H9 (cell line): ENCODE measurements at regions not wholly inside any gene's neighbourhood (a gene's known extent, or its start where the extent isn't known, plus 50 kb on each side); places are given as distances from the start of the nearest gene placed in this dataset.

Experiments used
- DNase-seq: peaks from one replicate; pipeline ENCODE4 v3.0.0-alpha.2; 2017
- H2AFZ ChIP-seq: one replicate; pipeline ENCODE4 v1.6.1; 2013; ENCODE audit warnings: mild to moderate bottlenecking, low read length, control low read depth, moderate library complexity
- H2AK5ac ChIP-seq: 2 replicates; pipeline ENCODE4 v1.6.1; 2013; ENCODE audit warnings: low read length, control low read depth, mixed read lengths; ENCODE audit not compliant: insufficient read length
- H2BK120ac ChIP-seq: one replicate; pipeline ENCODE4 v1.6.1; 2013; ENCODE audit warnings: low read depth, mild to moderate bottlenecking, low read length, control low read depth, inconsistent platforms; ENCODE audit not compliant: poor library complexity, severe bottlenecking
- H2BK12ac ChIP-seq: 2 replicates; pipeline ENCODE4 v1.6.1; 2013; ENCODE audit warnings: low read length, control low read depth, mixed read lengths, low read depth; ENCODE audit not compliant: insufficient read length
- H2BK15ac ChIP-seq: 2 replicates; pipeline ENCODE4 v1.6.1; 2013; ENCODE audit warnings: low read depth, low read length, control low read depth
- H2BK20ac ChIP-seq: one replicate; pipeline ENCODE4 v1.6.1; 2013; ENCODE audit warnings: low read depth, mild to moderate bottlenecking, low read length, control low read depth, inconsistent platforms; ENCODE audit not compliant: poor library complexity, severe bottlenecking
- H2BK5ac ChIP-seq: 2 replicates; pipeline ENCODE4 v1.6.1; 2013; ENCODE audit warnings: low read length, control low read depth, mixed read lengths; ENCODE audit not compliant: insufficient read length
- H3K14ac ChIP-seq: 2 replicates; pipeline ENCODE4 v1.6.1; 2013; ENCODE audit warnings: low read length, control low read depth; ENCODE audit not compliant: insufficient read depth
- H3K18ac ChIP-seq: 2 replicates; pipeline ENCODE4 v1.6.1; 2013; ENCODE audit warnings: low read depth, mild to moderate bottlenecking, mixed read lengths, low read length, control low read depth; ENCODE audit not compliant: insufficient read length
- H3K23ac ChIP-seq: 2 replicates; pipeline ENCODE4 v1.6.1; 2013; ENCODE audit warnings: low read length, control low read depth, mixed read lengths, low read depth; ENCODE audit not compliant: insufficient read length
- H3K23me2 ChIP-seq: 2 replicates; pipeline ENCODE4 v1.6.1; 2013; ENCODE audit warnings: low read depth, mild to moderate bottlenecking, mixed read lengths, low read length, control low read depth; ENCODE audit not compliant: insufficient read length, poor library complexity, severe bottlenecking
- H3K27ac ChIP-seq: 2 replicates; pipeline ENCODE4 v1.5.1; 2013; ENCODE audit warnings: low read length, control low read depth, mixed read lengths, low read depth; ENCODE audit not compliant: insufficient read length
- H3K27me3 ChIP-seq: 2 replicates; pipeline ENCODE4 v1.6.1; 2013; ENCODE audit warnings: low read length, control low read depth, inconsistent platforms; ENCODE audit not compliant: insufficient read depth
- H3K4ac ChIP-seq: 2 replicates; pipeline ENCODE4 v1.6.1; 2013; ENCODE audit warnings: low read depth, mild to moderate bottlenecking, control low read depth, inconsistent platforms, low read length, moderate library complexity
- H3K4me1 ChIP-seq: 2 replicates; pipeline ENCODE4 v1.6.1; 2013; ENCODE audit warnings: low read length, control low read depth, inconsistent platforms; ENCODE audit not compliant: insufficient read depth
- H3K4me2 ChIP-seq: 2 replicates; pipeline ENCODE4 v1.6.1; 2013; ENCODE audit warnings: low read length, control low read depth, mixed read lengths; ENCODE audit not compliant: insufficient read length, insufficient read depth
- H3K56ac ChIP-seq: 2 replicates; pipeline ENCODE4 v1.6.1; 2013; ENCODE audit warnings: low read depth, mild to moderate bottlenecking, mixed read lengths, low read length, control low read depth; ENCODE audit not compliant: insufficient read length
- H3K79me1 ChIP-seq: 2 replicates; pipeline ENCODE4 v1.6.1; 2013; ENCODE audit warnings: low read depth, mild to moderate bottlenecking, moderate library complexity, low read length, control low read depth, inconsistent platforms; ENCODE audit not compliant: insufficient read depth, poor library complexity, severe bottlenecking
- H3K79me2 ChIP-seq: 2 replicates; pipeline ENCODE4 v1.6.1; 2013; ENCODE audit warnings: low read length, control low read depth, inconsistent platforms; ENCODE audit not compliant: insufficient read depth
- H3K9ac ChIP-seq: 2 replicates; pipeline ENCODE4 v1.6.1; 2013; ENCODE audit warnings: low read length, control low read depth, mixed read lengths; ENCODE audit not compliant: insufficient read length; ENCODE audit errors: extremely low read depth
- H3K9me3 ChIP-seq: one replicate; pipeline ENCODE4 v1.6.1; 2013; ENCODE audit warnings: low read depth, low read length, inconsistent platforms; ENCODE audit not compliant: control insufficient read depth
- H3T11ph ChIP-seq: one replicate; pipeline ENCODE4 v1.6.1; 2013; ENCODE audit warnings: mild to moderate bottlenecking, low read length, control low read depth, inconsistent platforms
- H4K20me1 ChIP-seq: one replicate; pipeline ENCODE4 v1.6.1; 2013; ENCODE audit not compliant: control insufficient read depth, insufficient read length, insufficient read depth
- H4K5ac ChIP-seq: 2 replicates; pipeline ENCODE4 v1.6.1; 2013; ENCODE audit warnings: low read depth, mild to moderate bottlenecking, mixed read lengths, low read length, control low read depth; ENCODE audit not compliant: insufficient read length
- H4K8ac ChIP-seq: replicated peaks from 2 replicates; pipeline ENCODE4 v1.6.1; 2013; ENCODE audit warnings: low read length, control low read depth, mixed read lengths, low read depth; ENCODE audit not compliant: insufficient read length
- H4K91ac ChIP-seq: 2 replicates; pipeline ENCODE4 v1.6.1; 2013; ENCODE audit warnings: low read depth, mild to moderate bottlenecking, moderate library complexity, mixed read lengths, low read length, control low read depth; ENCODE audit not compliant: insufficient read length
- H3K27ac Mint-ChIP-seq, 3 experiments: 2 replicates in 2 of 3; 3 replicates in 1 of 3; pipeline ENCODE4 v1.8.0; 2020 to 2021; ENCODE audit warnings: mixed read lengths in 3 of 3, mild to moderate bottlenecking in 1 of 3, moderate library complexity in 1 of 3
- H3K27me3 Mint-ChIP-seq: 2 replicates; pipeline ENCODE4 v1.8.0; 2021; ENCODE audit warnings: low read depth, mild to moderate bottlenecking, moderate library complexity, mixed read lengths
- H3K36me3 Mint-ChIP-seq, 3 experiments: 2 replicates in 2 of 3; 3 replicates in 1 of 3; pipeline ENCODE4 v1.8.0; 2020 to 2021; ENCODE audit warnings: low read depth in 3 of 3, mixed read lengths in 3 of 3; ENCODE audit not compliant: insufficient read depth in 1 of 3
- H3K4me1 Mint-ChIP-seq, 2 experiments: 2 replicates each; pipeline ENCODE4 v1.8.0; 2020; ENCODE audit warnings: mixed read lengths in 2 of 2
- H3K4me3 Mint-ChIP-seq, 2 experiments: 2 replicates in 1 of 2; 3 replicates in 1 of 2; pipeline ENCODE4 v1.8.0; 2020 to 2021; ENCODE audit warnings: mild to moderate bottlenecking in 2 of 2, mixed read lengths in 2 of 2, moderate library complexity in 1 of 2
- H3K9me3 Mint-ChIP-seq, 2 experiments: 2 replicates in 1 of 2; 3 replicates in 1 of 2; pipeline ENCODE4 v1.8.0; 2020; ENCODE audit warnings: mild to moderate bottlenecking in 2 of 2, mixed read lengths in 2 of 2, moderate library complexity in 1 of 2
- CTCF ChIP-seq: fragments of 200-600 bp; sonication (generic); conservative IDR thresholded peaks from 3 replicates; pipeline ENCODE4 v1.8.0; 2021; ENCODE audit warnings: antibody characterized with exemption, mild to moderate bottlenecking
- WGBS: extraction: QIAGEN DNeasy Blood & Tissue Kit; methylation state at CpG from one replicate; pipeline ENCODE4 v1.1.7; 2013; ENCODE audit warnings: missing lambda C conversion rate, low lambda C conversion rate, mixed read lengths; ENCODE audit not compliant: insufficient read length; ENCODE audit errors: extremely low coverage; 5-methylcytosine and 5-hydroxymethylcytosine counted together

- no CpG with 5 or more reads among the region's 1 CpG for WGBS
- Histone ChIP-seq H3K9me3 (no peaks in the 10 kb centered on the region), H4K20me1 (no peaks in the 10 kb centered on the region), H3K27ac (no peak overlapping the region), H3K27me3 (no peaks in the 10 kb centered on the region), H3K18ac (no peak overlapping the region), H3K9ac (no peak overlapping the region), H2BK20ac (no peak overlapping the region), H4K8ac (no peak overlapping the region), H2AK5ac (no peak overlapping the region), H3K14ac (no peak overlapping the region), H3K23ac (no peak overlapping the region), H3K79me2 (no peaks in the 10 kb centered on the region), H3T11ph (no peak overlapping the region), H2BK5ac (no peak overlapping the region), H3K79me1 (no peaks in the 10 kb centered on the region), H3K23me2 (no peaks in the 10 kb centered on the region), H2BK120ac (no peak overlapping the region), H3K4me2 (no peak overlapping the region), H4K91ac (no peak overlapping the region), H3K56ac (no peak overlapping the region), H3K4me1 (no peaks in the 10 kb centered on the region), H2BK12ac (no peak overlapping the region), H2AFZ (no peak overlapping the region), H2BK15ac (no peak overlapping the region), H4K5ac (no peak overlapping the region), H3K4ac (no peak overlapping the region)
- DNase-seq, result peak; percentile 33
- Mint-ChIP-seq H3K9me3 (no peaks in the 10 kb centered on the region), H3K27ac (no peak overlapping the region), H3K4me1 (no peaks in the 10 kb centered on the region), H3K4me3 (no peak overlapping the region), H3K36me3 (no peaks in the 10 kb centered on the region), H3K27me3 (no peaks in the 10 kb centered on the region; the same call in 1 of the 2 replicates)
- TF ChIP-seq CTCF, result peak; percentile 46; the same call in 2 of the 3 replicates
Measured at GRCh38 chr18:71942433-71942832, 601.7 kb downstream of the CBLN2 start.
